HL-60 (cell line): ENCODE measurements at regions not wholly inside any gene's neighbourhood (a gene's known extent, or its start where the extent isn't known, plus 50 kb on each side); places are given as distances from the start of the nearest gene placed in this dataset.

Source experiments
- POLR2AphosphoS5 ChIP-seq: IDR thresholded peaks from 2 replicates; pipeline ENCODE4 v1.6.1; 2012; ENCODE audit warnings: low read depth
- TF ChIP-seq, protein P1 (sequence below): IDR thresholded peaks from one replicate; pipeline ENCODE4 v1.5.1; 2011; ENCODE audit warnings: low read length, control low read depth, inconsistent platforms; ENCODE audit not compliant: insufficient read depth

DNA sequence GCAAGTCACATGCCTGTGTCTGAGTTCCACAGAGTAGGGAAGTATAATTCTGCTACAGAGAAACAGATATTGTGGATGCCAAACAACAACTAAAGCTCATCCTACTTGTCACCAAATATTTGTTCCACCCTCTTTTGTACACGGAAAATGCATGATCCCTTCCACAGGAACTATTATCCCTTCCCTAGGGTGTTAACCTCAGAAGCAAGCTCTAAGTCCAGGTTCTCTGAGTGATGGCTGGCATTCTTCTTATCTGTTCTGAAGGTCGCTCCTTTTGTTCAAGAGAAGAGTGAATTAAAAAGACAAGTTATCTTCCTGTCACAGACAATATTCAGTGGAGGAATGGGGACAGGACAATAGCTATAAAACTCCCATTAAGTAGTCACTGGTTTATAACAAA, 460.1 kb upstream of the GCFC2 start:
- TF ChIP-seq POLR2AphosphoS5: no peak
- TF ChIP-seq, protein P1, sequence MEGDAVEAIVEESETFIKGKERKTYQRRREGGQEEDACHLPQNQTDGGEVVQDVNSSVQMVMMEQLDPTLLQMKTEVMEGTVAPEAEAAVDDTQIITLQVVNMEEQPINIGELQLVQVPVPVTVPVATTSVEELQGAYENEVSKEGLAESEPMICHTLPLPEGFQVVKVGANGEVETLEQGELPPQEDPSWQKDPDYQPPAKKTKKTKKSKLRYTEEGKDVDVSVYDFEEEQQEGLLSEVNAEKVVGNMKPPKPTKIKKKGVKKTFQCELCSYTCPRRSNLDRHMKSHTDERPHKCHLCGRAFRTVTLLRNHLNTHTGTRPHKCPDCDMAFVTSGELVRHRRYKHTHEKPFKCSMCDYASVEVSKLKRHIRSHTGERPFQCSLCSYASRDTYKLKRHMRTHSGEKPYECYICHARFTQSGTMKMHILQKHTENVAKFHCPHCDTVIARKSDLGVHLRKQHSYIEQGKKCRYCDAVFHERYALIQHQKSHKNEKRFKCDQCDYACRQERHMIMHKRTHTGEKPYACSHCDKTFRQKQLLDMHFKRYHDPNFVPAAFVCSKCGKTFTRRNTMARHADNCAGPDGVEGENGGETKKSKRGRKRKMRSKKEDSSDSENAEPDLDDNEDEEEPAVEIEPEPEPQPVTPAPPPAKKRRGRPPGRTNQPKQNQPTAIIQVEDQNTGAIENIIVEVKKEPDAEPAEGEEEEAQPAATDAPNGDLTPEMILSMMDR: no peak
